Adrenal gland (tissue), 5 donors: ENCODE measurements at regions not wholly inside any gene's neighbourhood (a gene's known extent, or its start where the extent isn't known, plus 50 kb on each side); places are given as distances from the start of the nearest gene placed in this dataset.

Experiments used
- CTCF ChIP-seq, 6 experiments: fragments of 450-650 bp in 4 of 6; fragments of 200-600 bp in 2 of 6; sonication (generic) in 1 of 6; IDR thresholded peaks; 1 replicate in 5 of 6; 2 replicates in 1 of 6; pipeline versions ENCODE4 v1.5.1 to v1.8.0; 2016 to 2021; ENCODE audit warnings: antibody characterized with exemption in 6 of 6, mild to moderate bottlenecking in 2 of 6, moderate library complexity in 1 of 6
- POLR2A ChIP-seq, 2 donors: fragments of 450-650 bp; IDR thresholded peaks; one replicate each; pipeline ENCODE4 v1.6.1; 2017; ENCODE audit warnings: antibody characterized with exemption in 2 of 2, mild to moderate bottlenecking in 2 of 2, moderate library complexity in 1 of 2
- donor health status: DM: no; HTN: no; CAD: no.

GRCh38 chr18:41829647-41830516, 125.2 kb upstream of the PIK3C3 start:
- TF ChIP-seq CTCF (IDR thresholded peaks at IDR 0.05) = no peak
- no peak for TF ChIP-seq POLR2A (IDR thresholded peaks at IDR 0.05)
